ENCODE measurements at regions not wholly inside any gene's neighbourhood (a gene's known extent, or its start where the extent isn't known, plus 50 kb on each side); places are given as distances from the start of the nearest gene placed in this dataset.

GRCh38 chr15:69973880-69974279 lies 123.8 kb downstream of the TLE3 start:
- WGBS (ENCODE audit: low lambda C conversion rate): 56% methylated on average over 4 of the region's 4 CpGs
- DNase-seq: no peak
- CTCF ChIA-PET: interaction anchor here (0.9 kb wide), 1 partner anchor 10 kb away, joined by 3 read pairs; no protein-coding TSS in a partner anchor
- H3K4me2 ChIP-seq: no peak overlapping the region
- no peaks in the 10 kb centered on the region for H3K27me3 ChIP-seq (ENCODE audit: insufficient read depth)
- H4K20me1 ChIP-seq (ENCODE audit: insufficient read depth): no peaks in the 10 kb centered on the region
- H3K9ac ChIP-seq: no peak overlapping the region
- no peak overlapping the region for H3K4me3 ChIP-seq (ENCODE audit: low read depth in 2 of 2, low read length in 1 of 2)
- H3F3A ChIP-seq (replicated peaks; ENCODE audit: insufficient read depth): no peaks in the 10 kb centered on the region
- no peak overlapping the region for H3K27ac ChIP-seq (ENCODE audit: low read depth in 2 of 2, low read length in 1 of 2)
- no peaks in the 10 kb centered on the region for H3K36me3 ChIP-seq (replicated peaks in 1 of 2; ENCODE audit: control insufficient read depth in 1 of 2, insufficient read depth in 2 of 2, low read length in 1 of 2)
- H2AFZ ChIP-seq (ENCODE audit: low read depth): no peak overlapping the region
- no peaks in the 10 kb centered on the region for H3K4me1 ChIP-seq (ENCODE audit: control insufficient read depth in 1 of 2, insufficient read depth in 2 of 2, low read depth in 1 of 2, low read length in 1 of 2)
- no peaks in the 10 kb centered on the region for H3K9me3 ChIP-seq
- TF ChIP-seq RXRA (IDR thresholded peaks at IDR 0.05; ENCODE audit: borderline replicate concordance, low read depth) (no peak), TCF12 (IDR thresholded peaks at IDR 0.05) (no peak), RCOR1 (IDR thresholded peaks at IDR 0.05; ENCODE audit: low read length) (no peak), GABPA (IDR thresholded peaks at IDR 0.05; ENCODE audit: low read depth) (no peak), REST (IDR thresholded peaks at IDR 0.05; ENCODE audit: low read depth, low read length) (no peak)
- no peaks in the 10 kb centered on the region for H3K79me2 ChIP-seq (ENCODE audit: insufficient read depth)
- no peaks in the 10 kb centered on the region for H3K9me2 ChIP-seq
- POLR2A ChIA-PET: no interaction called here

- Histone ChIP-seq H4K20me1 (ENCODE audit: insufficient read depth) (no peaks in the 10 kb centered on the region), H2AFZ (ENCODE audit: low read depth) (no peak overlapping the region), H3K4me3 (ENCODE audit: low read depth in 2 of 2, low read length in 1 of 2) (no peak overlapping the region), H3K4me2 (no peak overlapping the region), H3K4me1 (ENCODE audit: control insufficient read depth in 1 of 2, insufficient read depth in 2 of 2, low read depth in 1 of 2, low read length in 1 of 2) (no peaks in the 10 kb centered on the region), H3K27me3 (ENCODE audit: insufficient read depth) (no peaks in the 10 kb centered on the region), H3K9ac (no peak overlapping the region), H3K9me2 (no peaks in the 10 kb centered on the region), H3F3A (replicated peaks; ENCODE audit: insufficient read depth) (no peaks in the 10 kb centered on the region), H3K36me3 (replicated peaks in 1 of 2; ENCODE audit: control insufficient read depth in 1 of 2, insufficient read depth in 2 of 2, low read length in 1 of 2) (no peaks in the 10 kb centered on the region), H3K79me2 (ENCODE audit: insufficient read depth) (no peaks in the 10 kb centered on the region), H3K9me3 (no peaks in the 10 kb centered on the region), H3K27ac (ENCODE audit: low read depth in 2 of 2, low read length in 1 of 2) (no peak overlapping the region)
- ChIA-PET CTCF (interaction anchor here (0.9 kb wide), 1 partner anchor 10 kb away, joined by 3 read pairs; no protein-coding TSS in a partner anchor), POLR2A (no interaction called here)
- WGBS (ENCODE audit: low lambda C conversion rate): 32% methylated on average over 5 of the region's 5 CpGs
- no peak for DNase-seq
- TF ChIP-seq PBX3 (IDR thresholded peaks at IDR 0.05): no peak
- TF ChIP-seq CHD2 (IDR thresholded peaks at IDR 0.05; ENCODE audit: low read length, partially characterized antibody): no peak
- no peak for TF ChIP-seq USF1 (IDR thresholded peaks at IDR 0.05; ENCODE audit: borderline replicate concordance, low read depth)
- TF ChIP-seq REST (IDR thresholded peaks at IDR 0.05; ENCODE audit: low read depth, low read length): no peak
- TF ChIP-seq GABPA (IDR thresholded peaks at IDR 0.05; ENCODE audit: low read depth): no peak
- no peak for TF ChIP-seq POLR2AphosphoS5 (IDR thresholded peaks at IDR 0.05; ENCODE audit: low read depth, low read length)
- TF ChIP-seq TCF12 (IDR thresholded peaks at IDR 0.05): no peak
- no peak for TF ChIP-seq TEAD4 (IDR thresholded peaks at IDR 0.05; ENCODE audit: borderline replicate concordance, insufficient read depth)
- TF ChIP-seq FOXM1 (IDR thresholded peaks at IDR 0.05; ENCODE audit: low read depth): no peak
- no peak for TF ChIP-seq MXI1 (IDR thresholded peaks at IDR 0.05; ENCODE audit: low read depth, low read length)
- no peak for TF ChIP-seq IRF3 (IDR thresholded peaks at IDR 0.05; ENCODE audit: low read depth, low read length)
- TF ChIP-seq USF2 (IDR thresholded peaks at IDR 0.05; ENCODE audit: borderline replicate concordance, low read depth, low read length): no peak
- TF ChIP-seq FOXJ3 (CRISPR knock-in tag; IDR thresholded peaks at IDR 0.05): no peak
- TF ChIP-seq TAF1 (IDR thresholded peaks at IDR 0.05; ENCODE audit: borderline replicate concordance, low read depth, low read length): no peak
Measured at GRCh38 chr15:69974321-69974720, 123.4 kb downstream of the TLE3 start.

Measured in SK-N-SH (cell line).